Cerebellar cortex (tissue), 1 donor: ENCODE measurements at regions not wholly inside any gene's neighbourhood (a gene's known extent, or its start where the extent isn't known, plus 50 kb on each side); places are given as distances from the start of the nearest gene placed in this dataset.
"Not testable (repeated sequence)": the region's sequence is repeated elsewhere in the genome, so short reads cannot be mapped to it uniquely, and the experiment has no call there.

Source experiments
- DNase-seq: peaks from one replicate; pipeline ENCODE4 v3.0.0-alpha.2; 2015; ENCODE audit warnings: low spot score

GRCh38 chr20:12113468-12114371 lies 196.0 kb downstream of the BTBD3 start:
- DNase-seq = peak; percentile 95

GRCh38 chr20:12129114-12129513 lies 211.4 kb downstream of the BTBD3 start:
- not testable (repeated sequence) for DNase-seq

- DNase-seq = not testable (repeated sequence)
Observed at GRCh38 chr20:12129532-12129931, 211.8 kb downstream of the BTBD3 start.

- no peak for DNase-seq
Observed at GRCh38 chr20:12130781-12131180, 213.1 kb downstream of the BTBD3 start.

GRCh38 chr20:12133553-12133952 lies 215.9 kb downstream of the BTBD3 start:
- DNase-seq = no peak

GRCh38 chr20:12145951-12146350 lies 228.3 kb downstream of the BTBD3 start:
- DNase-seq = not testable (repeated sequence)

- no peak for DNase-seq
Observed at GRCh38 chr20:12152996-12153395, 235.3 kb downstream of the BTBD3 start.

GRCh38 chr20:12153628-12154027 lies 235.9 kb downstream of the BTBD3 start:
- DNase-seq = no peak

- DNase-seq = no peak
Observed at GRCh38 chr20:12156252-12156651, 238.6 kb downstream of the BTBD3 start.

GRCh38 chr20:12159261-12159660 lies 241.6 kb downstream of the BTBD3 start:
- no peak for DNase-seq

- DNase-seq = no peak
Observed at GRCh38 chr20:12161734-12162133, 244.0 kb downstream of the BTBD3 start.

- no peak for DNase-seq
Observed at GRCh38 chr20:12166053-12166717, 248.5 kb downstream of the BTBD3 start.

- no peak for DNase-seq
Observed at GRCh38 chr20:12170406-12170805, 252.7 kb downstream of the BTBD3 start.

GRCh38 chr20:12171923-12172524 lies 254.3 kb downstream of the BTBD3 start:
- DNase-seq = no peak

GRCh38 chr20:12173347-12174012 lies 255.8 kb downstream of the BTBD3 start:
- no peak for DNase-seq

GRCh38 chr20:12175538-12175937 lies 257.8 kb downstream of the BTBD3 start:
- no peak for DNase-seq

GRCh38 chr20:12177657-12178293 lies 260.1 kb downstream of the BTBD3 start:
- no peak for DNase-seq

GRCh38 chr20:12179692-12180091 lies 262.0 kb downstream of the BTBD3 start:
- DNase-seq = no peak

GRCh38 chr20:12180107-12180661 lies 262.5 kb downstream of the BTBD3 start:
- DNase-seq = no peak

- DNase-seq = peak; percentile 55
Observed at GRCh38 chr20:12198281-12198680, 280.6 kb downstream of the BTBD3 start.

GRCh38 chr20:12199703-12200102 lies 282.0 kb downstream of the BTBD3 start:
- no peak for DNase-seq
